Endothelial cell of umbilical vein (primary cell): ENCODE measurements at regions not wholly inside any gene's neighbourhood (a gene's known extent, or its start where the extent isn't known, plus 50 kb on each side); places are given as distances from the start of the nearest gene placed in this dataset.

ENCODE experiments used
- EZH2 ChIP-seq: IDR thresholded peaks from 2 replicates; pipeline ENCODE4 v1.6.1; 2012; ENCODE audit warnings: borderline replicate concordance, low read depth, mild to moderate bottlenecking, moderate library complexity, low read length, inconsistent platforms; ENCODE audit not compliant: severe bottlenecking
- FOS ChIP-seq: IDR thresholded peaks from 2 replicates; pipeline ENCODE4 v1.6.1; 2011; ENCODE audit warnings: mild to moderate bottlenecking, low read length, moderate library complexity, borderline replicate concordance; ENCODE audit not compliant: insufficient read depth
- GATA2 ChIP-seq: IDR thresholded peaks from 2 replicates; pipeline ENCODE4 v1.7.0; 2011; ENCODE audit warnings: low read depth, mild to moderate bottlenecking, moderate library complexity, mixed read lengths, low read length; ENCODE audit not compliant: insufficient read length, insufficient read depth
- JUN ChIP-seq: IDR thresholded peaks from 2 replicates; pipeline ENCODE4 v1.6.1; 2011; ENCODE audit warnings: borderline replicate concordance, low read depth; ENCODE audit not compliant: insufficient read length, insufficient read depth
- MYC ChIP-seq: IDR thresholded peaks from one replicate; pipeline ENCODE4 v1.6.1; 2011; ENCODE audit warnings: mild to moderate bottlenecking, low read depth, low read length
- POLR2A ChIP-seq: IDR thresholded peaks from 2 replicates; pipeline ENCODE4 v1.6.1; 2012; ENCODE audit warnings: low read depth, mild to moderate bottlenecking, control low read depth, low read length
- POLR2AphosphoS5 ChIP-seq: IDR thresholded peaks from 2 replicates; pipeline ENCODE4 v1.6.1; 2012; ENCODE audit warnings: low read depth, mild to moderate bottlenecking, control low read depth, low read length, moderate library complexity; ENCODE audit not compliant: insufficient read depth
- TF ChIP-seq, protein P1 (sequence below), 2 donors: IDR thresholded peaks; 1 replicate in 1 of 2; 2 replicates in 1 of 2; pipeline ENCODE4 v1.5.1; 2011; ENCODE audit warnings: low read length in 2 of 2, mild to moderate bottlenecking in 2 of 2, moderate library complexity in 2 of 2, control low read depth in 1 of 2, inconsistent platforms in 1 of 2, low read depth in 1 of 2; ENCODE audit not compliant: insufficient read depth in 1 of 2; ENCODE audit errors: extremely low read depth in 1 of 2
- TF ChIP-seq, protein P2 (sequence below): IDR thresholded peaks from 2 replicates; pipeline ENCODE4 v1.6.1; 2011; ENCODE audit not compliant: insufficient read depth, insufficient read length

DNA sequence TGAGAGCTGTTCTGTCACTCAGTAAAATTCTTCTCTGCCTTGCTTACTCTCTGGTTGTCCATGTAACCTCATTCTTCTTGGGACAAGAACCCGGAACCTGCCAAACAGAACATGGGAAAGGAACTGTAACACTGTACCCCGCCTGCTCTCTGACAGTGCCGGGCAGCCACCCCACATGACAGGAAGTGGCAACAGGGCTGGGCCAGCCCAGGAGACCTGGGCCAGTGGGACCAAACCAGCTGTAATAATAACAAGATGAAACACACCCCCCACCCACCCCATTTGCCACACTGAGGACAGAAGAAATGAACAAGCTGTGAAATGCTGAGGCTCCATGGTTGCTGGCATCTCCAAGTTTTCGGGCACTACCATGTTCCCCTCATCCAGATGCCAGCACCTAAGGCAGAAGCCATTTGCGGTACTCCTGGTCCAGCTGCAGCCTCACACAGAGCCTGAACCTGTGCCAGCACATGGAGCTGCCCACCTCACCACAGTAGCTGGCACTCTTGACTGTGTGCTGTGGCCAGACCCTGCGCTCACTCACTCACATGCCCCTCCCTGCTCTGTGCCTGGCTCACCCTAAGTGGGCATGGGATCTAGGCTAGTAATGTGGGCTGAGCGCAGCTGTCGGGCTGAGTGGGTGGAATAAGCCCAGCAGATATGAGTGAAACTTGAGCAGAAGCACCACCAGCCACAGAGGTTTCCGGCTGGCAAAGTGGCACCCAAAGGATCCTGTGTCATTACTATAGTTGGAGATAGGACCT is 126.2 kb upstream of the UGT8 start:
- TF ChIP-seq POLR2A: no peak
- TF ChIP-seq, protein P1, sequence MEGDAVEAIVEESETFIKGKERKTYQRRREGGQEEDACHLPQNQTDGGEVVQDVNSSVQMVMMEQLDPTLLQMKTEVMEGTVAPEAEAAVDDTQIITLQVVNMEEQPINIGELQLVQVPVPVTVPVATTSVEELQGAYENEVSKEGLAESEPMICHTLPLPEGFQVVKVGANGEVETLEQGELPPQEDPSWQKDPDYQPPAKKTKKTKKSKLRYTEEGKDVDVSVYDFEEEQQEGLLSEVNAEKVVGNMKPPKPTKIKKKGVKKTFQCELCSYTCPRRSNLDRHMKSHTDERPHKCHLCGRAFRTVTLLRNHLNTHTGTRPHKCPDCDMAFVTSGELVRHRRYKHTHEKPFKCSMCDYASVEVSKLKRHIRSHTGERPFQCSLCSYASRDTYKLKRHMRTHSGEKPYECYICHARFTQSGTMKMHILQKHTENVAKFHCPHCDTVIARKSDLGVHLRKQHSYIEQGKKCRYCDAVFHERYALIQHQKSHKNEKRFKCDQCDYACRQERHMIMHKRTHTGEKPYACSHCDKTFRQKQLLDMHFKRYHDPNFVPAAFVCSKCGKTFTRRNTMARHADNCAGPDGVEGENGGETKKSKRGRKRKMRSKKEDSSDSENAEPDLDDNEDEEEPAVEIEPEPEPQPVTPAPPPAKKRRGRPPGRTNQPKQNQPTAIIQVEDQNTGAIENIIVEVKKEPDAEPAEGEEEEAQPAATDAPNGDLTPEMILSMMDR (IDR thresholded peaks at IDR 0.05; ENCODE audit: extremely low read depth in 1 of 2, insufficient read depth in 1 of 2, low read depth in 1 of 2, low read length in 2 of 2): no peak
- no peak for TF ChIP-seq EZH2
- TF ChIP-seq FOS: no peak
- TF ChIP-seq POLR2AphosphoS5: no peak
- no peak for TF ChIP-seq JUN
- no peak for TF ChIP-seq GATA2
- TF ChIP-seq, protein P2, sequence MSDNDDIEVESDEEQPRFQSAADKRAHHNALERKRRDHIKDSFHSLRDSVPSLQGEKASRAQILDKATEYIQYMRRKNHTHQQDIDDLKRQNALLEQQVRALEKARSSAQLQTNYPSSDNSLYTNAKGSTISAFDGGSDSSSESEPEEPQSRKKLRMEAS: no peak
- TF ChIP-seq MYC: no peak
